Skeletal muscle satellite cell (primary cell): ENCODE measurements at regions not wholly inside any gene's neighbourhood (a gene's known extent, or its start where the extent isn't known, plus 50 kb on each side); places are given as distances from the start of the nearest gene placed in this dataset.
"Not testable (repeated sequence)": the region's sequence is repeated elsewhere in the genome, so short reads cannot be mapped to it uniquely, and the experiment has no call there.

Experiments used
- H3K27me3 ChIP-seq: 2 replicates; pipeline ENCODE4 v1.7.0; 2013; ENCODE audit warnings: low read length; ENCODE audit not compliant: control insufficient read depth, insufficient read depth
- H3K36me3 ChIP-seq: 2 replicates; pipeline ENCODE4 v1.7.0; 2013; ENCODE audit warnings: mild to moderate bottlenecking, control low read depth, low read length; ENCODE audit not compliant: insufficient read depth
- H3K4me1 ChIP-seq: 2 replicates; pipeline ENCODE4 v1.7.0; 2013; ENCODE audit warnings: low read length; ENCODE audit not compliant: control insufficient read depth, insufficient read depth
- H3K4me2 ChIP-seq: 2 replicates; pipeline ENCODE4 v1.7.0; 2013; ENCODE audit warnings: mild to moderate bottlenecking, low read length
- H3K4me3 ChIP-seq: 2 replicates; pipeline ENCODE4 v1.7.0; 2013; ENCODE audit warnings: low read length
- H3K9ac ChIP-seq: 2 replicates; pipeline ENCODE4 v1.7.0; 2013; ENCODE audit warnings: mild to moderate bottlenecking, low read depth, low read length, moderate library complexity
- H3K9me3 ChIP-seq: replicated peaks from 2 replicates; pipeline ENCODE4 v1.7.0; 2013; ENCODE audit warnings: mild to moderate bottlenecking, control low read depth, low read length

- H3K4me3 ChIP-seq, H3K4me1 ChIP-seq, H3K9ac ChIP-seq, H3K27me3 ChIP-seq, H3K36me3 ChIP-seq, H3K9me3 ChIP-seq, H3K4me2 ChIP-seq: not testable (repeated sequence)
These were observed 80.5 kb upstream of the ADORA2B start for GRCh38 chr17:15864472-15864871.

GRCh38 chr17:15866015-15866414 lies 78.9 kb upstream of the ADORA2B start:
- not testable (repeated sequence) for H3K4me1 ChIP-seq

GRCh38 chr17:15867331-15867730 lies 77.6 kb upstream of the ADORA2B start:
- not testable (repeated sequence) for H3K36me3 ChIP-seq, H3K9ac ChIP-seq, H3K4me1 ChIP-seq, H3K4me3 ChIP-seq, H3K4me2 ChIP-seq, H3K9me3 ChIP-seq, H3K27me3 ChIP-seq

More at GRCh38 chr17:15866015-15866414, 78.9 kb upstream of the ADORA2B start:
- H3K9me3 ChIP-seq, H3K4me3 ChIP-seq, H3K9ac ChIP-seq, H3K4me2 ChIP-seq, H3K36me3 ChIP-seq, H3K27me3 ChIP-seq: not testable (repeated sequence)

- not testable (repeated sequence) for H3K4me1 ChIP-seq, H3K27me3 ChIP-seq, H3K4me2 ChIP-seq, H3K9ac ChIP-seq, H3K4me3 ChIP-seq, H3K9me3 ChIP-seq, H3K36me3 ChIP-seq
These were observed 75.1 kb upstream of the ADORA2B start for GRCh38 chr17:15869868-15870267.

GRCh38 chr17:15872677-15873076 lies 72.3 kb upstream of the ADORA2B start:
- H3K27me3 ChIP-seq, H3K4me2 ChIP-seq, H3K4me1 ChIP-seq, H3K9ac ChIP-seq, H3K36me3 ChIP-seq, H3K4me3 ChIP-seq, H3K9me3 ChIP-seq: not testable (repeated sequence)

- H3K27me3 ChIP-seq = not testable (repeated sequence)
These were observed 66.9 kb upstream of the ADORA2B start for GRCh38 chr17:15877882-15878500.

GRCh38 chr17:15882058-15882720 lies 62.7 kb upstream of the ADORA2B start:
- no peaks in the 10 kb centered on the region for H3K27me3 ChIP-seq
- no peaks in the 10 kb centered on the region for H3K36me3 ChIP-seq
- H3K9me3 ChIP-seq = no peaks in the 10 kb centered on the region
- H3K4me1 ChIP-seq = no peaks in the 10 kb centered on the region
- H3K4me2 ChIP-seq = no peak overlapping the region
- no peak overlapping the region for H3K9ac ChIP-seq
- no peak overlapping the region for H3K4me3 ChIP-seq

More at GRCh38 chr17:15877882-15878500, 66.9 kb upstream of the ADORA2B start:
- not testable (repeated sequence) for H3K4me1 ChIP-seq, H3K9me3 ChIP-seq, H3K4me2 ChIP-seq, H3K4me3 ChIP-seq, H3K36me3 ChIP-seq, H3K9ac ChIP-seq

GRCh38 chr17:15882777-15883176 lies 62.2 kb upstream of the ADORA2B start:
- H3K27me3 ChIP-seq = no peaks in the 10 kb centered on the region
- H3K36me3 ChIP-seq = no peaks in the 10 kb centered on the region
- no peak overlapping the region for H3K4me2 ChIP-seq
- no peak overlapping the region for H3K9ac ChIP-seq
- H3K9me3 ChIP-seq = no peaks in the 10 kb centered on the region
- no peak overlapping the region for H3K4me3 ChIP-seq
- H3K4me1 ChIP-seq = no peaks in the 10 kb centered on the region

- H3K4me2 ChIP-seq = no peak overlapping the region
- H3K36me3 ChIP-seq = no peaks in the 10 kb centered on the region
- no peaks in the 10 kb centered on the region for H3K9me3 ChIP-seq
- no peak overlapping the region for H3K9ac ChIP-seq
- no peaks in the 10 kb centered on the region for H3K27me3 ChIP-seq
- H3K4me1 ChIP-seq = no peaks in the 10 kb centered on the region
- H3K4me3 ChIP-seq = no peak overlapping the region
These were observed 61.3 kb upstream of the ADORA2B start for GRCh38 chr17:15883617-15884111.

- Histone ChIP-seq H3K36me3 (no peaks in the 10 kb centered on the region), H3K27me3 (no peaks in the 10 kb centered on the region), H3K9ac (no peak overlapping the region), H3K4me3 (no peak overlapping the region), H3K4me2 (no peak overlapping the region), H3K9me3 (no peaks in the 10 kb centered on the region), H3K4me1 (no peaks in the 10 kb centered on the region)
These were observed 60.2 kb upstream of the ADORA2B start for GRCh38 chr17:15884731-15885130.

- no peaks in the 10 kb centered on the region for H3K27me3 ChIP-seq
- no peaks in the 10 kb centered on the region for H3K36me3 ChIP-seq
- H3K4me2 ChIP-seq = no peak overlapping the region
- no peaks in the 10 kb centered on the region for H3K4me1 ChIP-seq
- no peak overlapping the region for H3K4me3 ChIP-seq
- no peak overlapping the region for H3K9ac ChIP-seq
- no peaks in the 10 kb centered on the region for H3K9me3 ChIP-seq
These were observed 59.2 kb upstream of the ADORA2B start for GRCh38 chr17:15885770-15886169.

GRCh38 chr17:15886221-15886620 lies 58.7 kb upstream of the ADORA2B start:
- Histone ChIP-seq H3K9ac (no peak overlapping the region), H3K4me2 (no peak overlapping the region), H3K4me3 (no peak overlapping the region), H3K36me3 (no peaks in the 10 kb centered on the region), H3K9me3 (no peaks in the 10 kb centered on the region), H3K4me1 (no peaks in the 10 kb centered on the region), H3K27me3 (no peaks in the 10 kb centered on the region)
